Mesendoderm (in vitro differentiated cells): ENCODE measurements at regions not wholly inside any gene's neighbourhood (a gene's known extent, or its start where the extent isn't known, plus 50 kb on each side); places are given as distances from the start of the nearest gene placed in this dataset.
"Not testable (repeated sequence)": the region's sequence is repeated elsewhere in the genome, so short reads cannot be mapped to it uniquely, and the experiment has no call there.

Source experiments
- DNase-seq: peaks from one replicate; pipeline ENCODE4 v3.0.0; 2013
- H2AK5ac ChIP-seq: 2 replicates; pipeline ENCODE4 v1.6.1; 2013; ENCODE audit warnings: low read length, inconsistent platforms
- H2BK120ac ChIP-seq: 2 replicates; pipeline ENCODE4 v1.6.1; 2013; ENCODE audit warnings: low read depth, mild to moderate bottlenecking, low read length, moderate library complexity, mixed read lengths
- H2BK15ac ChIP-seq: replicated peaks from 2 replicates; pipeline ENCODE4 v1.6.1; 2013; ENCODE audit warnings: low read depth, mild to moderate bottlenecking, moderate library complexity
- H2BK5ac ChIP-seq: 2 replicates; pipeline ENCODE4 v1.6.1; 2013; ENCODE audit warnings: low read length, inconsistent platforms
- H3K18ac ChIP-seq: 2 replicates; pipeline ENCODE4 v1.6.1; 2013; ENCODE audit warnings: mild to moderate bottlenecking, low read length, mixed read lengths
- H3K23ac ChIP-seq: one replicate; pipeline ENCODE4 v1.6.1; 2013; ENCODE audit warnings: low read length
- H3K27ac ChIP-seq: 2 replicates; pipeline ENCODE4 v1.5.1; 2013; ENCODE audit warnings: low read depth, mild to moderate bottlenecking, inconsistent platforms, low read length, moderate library complexity
- H3K27me3 ChIP-seq: 2 replicates; pipeline ENCODE4 v1.6.1; 2013; ENCODE audit warnings: low read length, control low read depth, mild to moderate bottlenecking, inconsistent platforms; ENCODE audit not compliant: insufficient read depth, poor library complexity
- H3K36me3 ChIP-seq: 2 replicates; pipeline ENCODE4 v1.6.1; 2013; ENCODE audit warnings: low read length, inconsistent platforms; ENCODE audit not compliant: control insufficient read depth, insufficient read depth
- H3K4ac ChIP-seq: one replicate; pipeline ENCODE4 v1.6.1; 2013; ENCODE audit warnings: low read depth, mild to moderate bottlenecking, low read length, moderate library complexity
- H3K4me1 ChIP-seq: 2 replicates; pipeline ENCODE4 v1.6.1; 2013; ENCODE audit warnings: low read depth, low read length, inconsistent platforms; ENCODE audit not compliant: control insufficient read depth
- H3K4me2 ChIP-seq: 2 replicates; pipeline ENCODE4 v1.6.1; 2013; ENCODE audit warnings: low read length
- H3K4me3 ChIP-seq: 2 replicates; pipeline ENCODE4 v1.5.1; 2013; ENCODE audit warnings: mild to moderate bottlenecking, low read length
- H3K56ac ChIP-seq: one replicate; pipeline ENCODE4 v1.6.1; 2013; ENCODE audit warnings: low read length
- H3K79me1 ChIP-seq: 2 replicates; pipeline ENCODE4 v1.6.1; 2013; ENCODE audit warnings: low read length, inconsistent platforms
- H3K79me2 ChIP-seq: 2 replicates; pipeline ENCODE4 v1.6.1; 2013; ENCODE audit warnings: mild to moderate bottlenecking, low read length; ENCODE audit not compliant: control insufficient read depth, insufficient read depth
- H3K9ac ChIP-seq: 2 replicates; pipeline ENCODE4 v1.6.1; 2013; ENCODE audit warnings: low read length, inconsistent platforms
- H4K5ac ChIP-seq: one replicate; pipeline ENCODE4 v1.6.1; 2013; ENCODE audit warnings: low read length
- H4K8ac ChIP-seq: one replicate; pipeline ENCODE4 v1.6.1; 2013; ENCODE audit warnings: low read depth, mild to moderate bottlenecking, control low read depth, low read length, moderate library complexity
- WGBS: extraction: QIAGEN DNeasy Blood & Tissue Kit; methylation state at CpG from one replicate; pipeline ENCODE4 v1.1.7; 2013; ENCODE audit warnings: low lambda C conversion rate, missing lambda C conversion rate; ENCODE audit not compliant: insufficient coverage; ENCODE audit errors: extremely low coverage; 5-methylcytosine and 5-hydroxymethylcytosine counted together

DNA sequence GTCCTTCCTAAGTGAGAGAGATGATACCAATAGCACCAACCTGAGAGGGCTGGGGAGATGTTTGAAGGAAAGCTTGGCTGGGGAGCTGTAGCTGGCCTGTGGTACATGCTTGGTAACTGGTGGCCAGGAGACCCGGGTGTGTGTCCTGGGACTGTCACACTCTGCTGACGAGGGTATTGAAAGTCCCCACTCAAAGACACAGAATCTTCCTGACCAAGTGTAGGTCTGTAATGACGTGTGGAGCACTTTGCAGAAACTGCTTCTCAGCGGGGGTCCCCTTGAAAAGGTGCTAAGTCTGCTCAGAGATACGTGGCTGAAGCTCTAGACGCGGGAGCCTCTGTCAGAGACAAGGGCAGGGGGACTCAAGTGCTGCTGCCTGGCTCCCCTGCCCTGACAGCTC, 230.4 kb upstream of the PLGLB2 start:
- not testable (repeated sequence) for H3K79me2 ChIP-seq, H3K36me3 ChIP-seq, H4K5ac ChIP-seq, H3K18ac ChIP-seq, H3K27ac ChIP-seq, H3K4me2 ChIP-seq, H2BK15ac ChIP-seq, H3K27me3 ChIP-seq, H2AK5ac ChIP-seq, H3K56ac ChIP-seq, H3K4me3 ChIP-seq, H2BK5ac ChIP-seq, H4K8ac ChIP-seq, H3K4ac ChIP-seq, H2BK120ac ChIP-seq, H3K9ac ChIP-seq, DNase-seq, H3K79me1 ChIP-seq, H3K23ac ChIP-seq, H3K4me1 ChIP-seq
- WGBS = no CpG with 5 or more reads among the region's 7 CpGs

DNA sequence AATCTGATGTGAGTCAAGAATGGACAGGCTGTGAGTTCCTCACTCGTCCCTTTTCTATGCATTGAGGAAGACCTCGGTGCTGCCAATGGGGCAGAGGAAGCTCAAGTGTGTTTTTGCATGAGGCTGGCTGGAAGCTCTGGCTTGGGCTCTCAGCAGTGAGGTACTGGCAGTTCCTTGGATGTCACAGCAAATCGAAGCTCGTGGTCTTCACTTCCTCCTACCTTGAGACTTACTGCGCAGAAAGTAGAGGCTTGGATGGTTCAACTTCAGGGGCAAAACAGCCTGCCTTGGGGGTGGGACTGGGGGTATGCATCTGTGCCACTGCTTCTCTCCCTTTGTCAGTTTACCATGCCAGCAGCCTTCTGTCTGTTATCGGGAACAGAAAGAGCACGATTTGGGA, 229.8 kb upstream of the PLGLB2 start:
- H3K27ac ChIP-seq, H3K79me1 ChIP-seq, DNase-seq, H3K56ac ChIP-seq, H2BK120ac ChIP-seq, H4K5ac ChIP-seq, H3K23ac ChIP-seq, H3K27me3 ChIP-seq, H3K4me3 ChIP-seq, H2BK5ac ChIP-seq, H3K4ac ChIP-seq, H3K9ac ChIP-seq, H3K18ac ChIP-seq, H3K4me2 ChIP-seq, H4K8ac ChIP-seq, H3K36me3 ChIP-seq, H3K79me2 ChIP-seq, H2BK15ac ChIP-seq, H2AK5ac ChIP-seq, H3K4me1 ChIP-seq: not testable (repeated sequence)
- WGBS = no CpG with 5 or more reads among the region's 7 CpGs

DNA sequence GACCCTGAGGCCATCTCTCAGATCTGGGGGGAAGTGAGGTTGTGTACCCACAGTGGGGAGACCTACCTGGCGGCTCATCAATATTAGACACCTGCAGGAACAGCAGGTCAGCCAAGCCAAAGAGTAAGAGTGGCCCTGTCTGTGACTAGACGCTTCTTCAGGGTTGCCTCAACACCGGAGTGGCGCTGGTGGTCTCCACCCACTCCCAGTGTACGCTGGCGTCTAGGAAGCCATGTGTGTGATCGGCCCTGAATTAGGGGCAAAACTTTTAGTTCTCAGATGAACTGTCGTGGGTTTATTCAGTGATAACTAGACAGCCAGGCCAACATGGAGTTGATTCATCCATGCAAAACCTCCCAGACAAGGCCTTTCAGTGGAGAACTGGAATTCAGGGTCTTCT, 229.3 kb upstream of the PLGLB2 start:
- not testable (repeated sequence) for H4K5ac ChIP-seq, H3K27me3 ChIP-seq, DNase-seq, H3K9ac ChIP-seq, H2AK5ac ChIP-seq, H3K18ac ChIP-seq, H2BK15ac ChIP-seq, H3K23ac ChIP-seq, H3K27ac ChIP-seq, H3K4me2 ChIP-seq, H3K56ac ChIP-seq, H2BK5ac ChIP-seq, H3K4me3 ChIP-seq, H3K79me2 ChIP-seq, H3K79me1 ChIP-seq, H3K4me1 ChIP-seq, H3K4ac ChIP-seq, H4K8ac ChIP-seq, H3K36me3 ChIP-seq, H2BK120ac ChIP-seq
- no CpG with 5 or more reads among the region's 8 CpGs for WGBS

DNA sequence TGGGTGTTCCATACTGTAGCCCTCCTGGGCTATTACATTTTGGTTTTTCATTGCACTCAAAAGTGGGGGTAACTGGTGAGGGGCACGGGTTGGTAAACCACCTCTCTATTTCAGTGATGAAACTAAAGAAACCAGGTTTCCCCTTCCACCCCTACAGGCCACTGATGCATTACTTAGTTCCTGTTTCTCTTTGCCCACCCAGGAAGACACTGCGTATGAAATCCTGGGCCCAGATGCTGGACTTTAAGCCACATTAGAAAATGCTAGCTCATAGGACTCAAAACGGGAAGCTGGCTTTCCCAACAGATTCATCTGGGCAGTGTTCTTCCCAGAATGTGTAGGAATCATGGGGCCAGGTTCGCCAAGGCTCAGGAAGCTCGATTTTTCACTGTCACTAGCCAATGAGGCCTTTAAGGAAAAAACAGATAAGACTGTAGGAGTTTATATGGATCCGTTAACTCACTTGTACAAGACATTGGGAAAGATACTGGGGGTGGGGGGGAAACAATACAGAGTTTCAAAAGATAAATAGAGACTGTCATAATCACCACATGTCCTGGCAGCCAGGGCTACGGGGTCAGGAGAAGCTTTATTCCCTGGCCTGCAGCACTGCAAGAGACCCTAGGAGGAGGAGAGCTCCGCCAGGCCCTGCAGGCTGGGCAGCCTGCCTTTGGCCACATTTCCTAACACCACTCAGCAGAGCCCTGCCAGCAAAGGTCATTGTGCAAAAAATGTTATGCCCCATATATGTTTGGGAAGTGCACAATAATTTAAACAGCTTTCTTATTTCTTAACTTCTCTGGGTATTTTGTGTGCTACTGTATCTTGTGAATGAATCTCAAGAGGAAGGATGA, 228.5 kb upstream of the PLGLB2 start:
- not testable (repeated sequence) for H3K18ac ChIP-seq, H3K9ac ChIP-seq, H4K5ac ChIP-seq, H4K8ac ChIP-seq, H3K27ac ChIP-seq, H3K27me3 ChIP-seq, H3K56ac ChIP-seq, H3K4me2 ChIP-seq, H3K79me2 ChIP-seq, H2BK15ac ChIP-seq, H3K4me1 ChIP-seq, H2BK5ac ChIP-seq, H2BK120ac ChIP-seq, DNase-seq, H3K4me3 ChIP-seq, H3K36me3 ChIP-seq, H3K79me1 ChIP-seq, H3K23ac ChIP-seq, H2AK5ac ChIP-seq, H3K4ac ChIP-seq
- WGBS = no CpG with 5 or more reads among the region's 8 CpGs

DNA sequence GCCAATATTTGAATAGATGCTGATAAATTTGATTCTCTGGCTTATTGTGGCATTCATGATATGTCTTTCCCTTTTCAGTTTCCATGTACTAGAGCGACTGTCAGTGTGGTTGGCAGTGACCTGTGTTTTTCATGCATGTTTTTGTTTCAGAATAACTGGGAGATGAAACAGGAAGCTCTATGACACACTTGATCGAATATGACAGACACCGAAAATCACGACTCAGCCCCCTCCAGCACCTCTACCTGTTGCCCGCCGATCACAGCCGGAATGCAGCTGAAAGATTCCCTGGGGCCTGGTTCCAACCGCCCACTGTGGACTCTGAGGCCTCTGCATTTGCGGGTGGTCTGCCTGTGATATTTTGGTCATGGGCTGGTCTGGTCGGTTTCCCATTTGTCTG, 226.8 kb upstream of the PLGLB2 start:
- not testable (repeated sequence) for H3K27me3 ChIP-seq, H3K4me2 ChIP-seq, H3K4me1 ChIP-seq, DNase-seq, H3K23ac ChIP-seq, H3K4me3 ChIP-seq, H4K5ac ChIP-seq, H2BK15ac ChIP-seq, H3K36me3 ChIP-seq, H3K79me1 ChIP-seq, H2AK5ac ChIP-seq, H3K18ac ChIP-seq, H3K9ac ChIP-seq, H4K8ac ChIP-seq, H3K79me2 ChIP-seq, H2BK5ac ChIP-seq, H3K27ac ChIP-seq, H3K4ac ChIP-seq, H3K56ac ChIP-seq, H2BK120ac ChIP-seq
- WGBS = no CpG with 5 or more reads among the region's 10 CpGs

DNA sequence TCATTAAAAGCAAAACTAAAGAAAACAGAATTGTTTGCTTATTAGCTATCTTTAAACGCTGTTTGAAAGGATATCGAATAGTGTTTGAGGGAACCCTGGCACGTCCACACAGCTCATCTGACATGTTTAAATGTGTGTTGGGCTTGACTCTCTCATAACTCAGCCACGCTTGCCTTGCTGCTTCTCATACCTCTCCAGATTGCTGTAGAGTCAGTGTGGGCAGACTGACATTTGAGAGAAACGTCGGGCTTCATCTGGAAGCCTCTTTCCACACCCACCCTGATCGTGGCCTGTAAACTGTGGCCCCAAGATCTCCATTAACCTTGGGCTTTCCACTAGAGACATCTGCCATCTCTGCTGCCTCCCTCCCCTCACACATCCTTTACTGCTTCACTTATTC, 226.4 kb upstream of the PLGLB2 start:
- no CpG with 5 or more reads among the region's 7 CpGs for WGBS
- not testable (repeated sequence) for H3K4me2 ChIP-seq, H2AK5ac ChIP-seq, H3K36me3 ChIP-seq, DNase-seq, H3K9ac ChIP-seq, H4K8ac ChIP-seq, H3K27ac ChIP-seq, H2BK15ac ChIP-seq, H2BK120ac ChIP-seq, H4K5ac ChIP-seq, H3K23ac ChIP-seq, H3K79me2 ChIP-seq, H3K79me1 ChIP-seq, H3K4me1 ChIP-seq, H3K4ac ChIP-seq, H3K27me3 ChIP-seq, H2BK5ac ChIP-seq, H3K18ac ChIP-seq, H3K56ac ChIP-seq, H3K4me3 ChIP-seq
